ENCODE measurements at regions not wholly inside any gene's neighbourhood (a gene's known extent, or its start where the extent isn't known, plus 50 kb on each side); places are given as distances from the start of the nearest gene placed in this dataset.
"Not testable (repeated sequence)": the region's sequence is repeated elsewhere in the genome, so short reads cannot be mapped to it uniquely, and the experiment has no call there.

DNA sequence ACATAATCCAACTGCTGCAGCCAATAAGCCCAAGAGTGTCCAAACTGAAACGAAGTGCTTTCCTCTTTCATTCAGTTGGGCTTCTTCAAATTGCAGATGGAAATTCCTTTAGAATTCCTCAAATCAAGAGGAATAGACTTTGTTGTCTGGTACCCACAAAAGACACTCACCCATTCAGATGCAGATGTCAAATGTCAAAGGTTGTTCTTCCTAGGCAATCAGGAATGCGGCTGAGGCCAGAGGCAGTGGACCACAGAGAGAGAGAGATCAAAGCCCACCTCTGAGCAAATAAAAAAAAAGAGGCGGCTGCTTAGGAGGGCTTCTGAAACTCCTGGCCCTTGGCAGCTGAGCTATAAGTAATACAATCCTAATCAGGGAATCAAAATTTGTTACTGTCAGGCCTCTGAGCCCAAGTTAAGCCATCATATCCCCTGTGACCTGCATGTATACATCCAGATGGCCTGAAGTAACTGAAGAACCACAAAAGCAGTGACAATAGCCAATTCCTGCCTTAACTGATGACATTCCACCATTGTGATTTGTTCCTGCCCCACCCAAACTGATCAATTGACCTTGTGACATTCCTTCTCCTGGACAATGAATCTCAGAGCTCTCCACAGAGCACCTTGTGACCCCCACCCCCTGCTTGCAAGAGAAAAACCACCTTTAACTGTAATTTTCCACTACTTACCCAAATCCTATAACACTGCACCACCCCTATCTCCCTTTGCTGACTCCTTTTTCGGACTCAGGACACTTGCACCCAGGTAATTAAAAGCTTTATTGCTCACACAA lies 303.0 kb upstream of the GJE1 start:
- no peak for DNase-seq (ENCODE audit: low read depth in 6 of 9, low spot score in 9 of 9)
- H3K4me1 ChIP-seq (ENCODE audit: control insufficient read depth in 2 of 2, insufficient read depth in 2 of 2, low read length in 2 of 2), result no peaks in the 10 kb centered on the region
- no peaks in the 10 kb centered on the region for H3K9me3 ChIP-seq (ENCODE audit: control insufficient read depth in 2 of 2, insufficient read depth in 1 of 2, low read length in 1 of 2)
- H3K4me3 ChIP-seq (ENCODE audit: low read length in 2 of 2), result no peak overlapping the region
- 76% methylated on average over 4 of the region's 4 CpGs for WGBS
- no peaks in the 10 kb centered on the region for H3K36me3 ChIP-seq (ENCODE audit: control insufficient read depth in 2 of 2, insufficient read depth in 2 of 2, low read length in 1 of 2)
- no peaks in the 10 kb centered on the region for H3K27me3 ChIP-seq (ENCODE audit: control insufficient read depth in 2 of 2, insufficient read depth in 1 of 2, low read length in 1 of 2)
- no peak overlapping the region for H3K27ac ChIP-seq (ENCODE audit: low read depth in 1 of 2, low read length in 1 of 2)

DNA sequence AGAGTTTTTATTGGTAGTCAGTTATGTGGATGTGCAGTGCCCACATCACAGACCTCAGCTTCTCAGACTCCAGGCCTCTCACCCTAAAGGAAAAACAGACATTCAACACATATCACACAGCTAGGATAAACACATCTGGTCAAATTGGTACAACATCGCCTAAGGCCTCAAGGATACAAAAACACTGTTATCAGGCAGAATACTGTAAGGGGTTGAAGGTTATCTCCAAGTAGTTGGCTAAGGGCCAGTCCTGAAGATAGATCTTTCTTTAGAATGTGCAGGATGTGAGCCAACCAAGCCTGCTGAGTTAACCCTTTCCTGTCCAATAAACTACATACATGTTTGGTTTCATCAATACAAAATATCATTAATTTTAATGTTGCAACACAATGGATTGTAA lies 308.4 kb upstream of the GJE1 start:
- no peaks in the 10 kb centered on the region for H3K27me3 ChIP-seq (ENCODE audit: control insufficient read depth in 2 of 2, insufficient read depth in 1 of 2, low read length in 1 of 2)
- no peak overlapping the region for H3K27ac ChIP-seq (ENCODE audit: low read depth in 1 of 2, low read length in 1 of 2)
- WGBS, result 99% methylated on average over 1 of the region's 1 CpG
- no peaks in the 10 kb centered on the region for H3K4me1 ChIP-seq (ENCODE audit: control insufficient read depth in 2 of 2, insufficient read depth in 2 of 2, low read length in 2 of 2)
- H3K9me3 ChIP-seq (ENCODE audit: control insufficient read depth in 2 of 2, insufficient read depth in 1 of 2, low read length in 1 of 2), result no peaks in the 10 kb centered on the region
- H3K36me3 ChIP-seq (ENCODE audit: control insufficient read depth in 2 of 2, insufficient read depth in 2 of 2, low read length in 1 of 2), result no peaks in the 10 kb centered on the region
- no peak for DNase-seq (ENCODE audit: low read depth in 6 of 9, low spot score in 9 of 9)
- H3K4me3 ChIP-seq (ENCODE audit: low read length in 2 of 2), result no peak overlapping the region

- H3K27me3 ChIP-seq (ENCODE audit: control insufficient read depth in 2 of 2, insufficient read depth in 1 of 2, low read length in 1 of 2); DNase-seq (ENCODE audit: low read depth in 6 of 9, low spot score in 9 of 9); H3K4me1 ChIP-seq (ENCODE audit: control insufficient read depth in 2 of 2, insufficient read depth in 2 of 2, low read length in 2 of 2); H3K9me3 ChIP-seq (ENCODE audit: control insufficient read depth in 2 of 2, insufficient read depth in 1 of 2, low read length in 1 of 2); H3K27ac ChIP-seq (ENCODE audit: low read depth in 1 of 2, low read length in 1 of 2); H3K36me3 ChIP-seq (ENCODE audit: control insufficient read depth in 2 of 2, insufficient read depth in 2 of 2, low read length in 1 of 2); H3K4me3 ChIP-seq (ENCODE audit: low read length in 2 of 2): not testable (repeated sequence)
- WGBS, result 97% methylated on average over 16 of the region's 16 CpGs
Observed at GRCh38 chr6:141815039-141815438, 317.7 kb upstream of the GJE1 start.

DNA sequence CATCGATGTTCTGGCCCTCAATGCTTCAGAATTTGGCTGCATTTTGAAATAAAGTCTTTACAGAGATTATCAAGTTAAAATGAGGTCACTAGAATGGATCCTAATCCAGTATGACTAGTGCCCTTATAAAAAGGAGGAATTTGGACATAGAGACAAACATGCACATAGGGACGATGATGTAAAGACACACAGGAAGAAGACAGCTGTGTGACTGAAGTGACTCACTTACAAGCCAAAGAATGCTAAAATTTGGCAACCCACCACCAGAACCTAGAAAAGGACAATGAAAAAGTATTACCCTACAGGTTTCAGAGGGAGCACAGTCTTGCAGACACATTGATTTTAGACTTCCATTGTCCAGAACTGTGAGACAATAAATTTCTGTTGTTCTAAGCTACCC lies 322.8 kb upstream of the GJE1 start:
- Histone ChIP-seq H3K27ac (ENCODE audit: low read depth in 1 of 2, low read length in 1 of 2) (no peak overlapping the region), H3K36me3 (ENCODE audit: control insufficient read depth in 2 of 2, insufficient read depth in 2 of 2, low read length in 1 of 2) (no peaks in the 10 kb centered on the region), H3K4me3 (ENCODE audit: low read length in 2 of 2) (no peak overlapping the region), H3K27me3 (ENCODE audit: control insufficient read depth in 2 of 2, insufficient read depth in 1 of 2, low read length in 1 of 2) (no peaks in the 10 kb centered on the region), H3K9me3 (ENCODE audit: control insufficient read depth in 2 of 2, insufficient read depth in 1 of 2, low read length in 1 of 2) (no peaks in the 10 kb centered on the region), H3K4me1 (ENCODE audit: control insufficient read depth in 2 of 2, insufficient read depth in 2 of 2, low read length in 2 of 2) (no peaks in the 10 kb centered on the region)
- no peak for DNase-seq (ENCODE audit: low read depth in 6 of 9, low spot score in 9 of 9)
- WGBS, result 82% methylated on average over 2 of the region's 2 CpGs

DNA sequence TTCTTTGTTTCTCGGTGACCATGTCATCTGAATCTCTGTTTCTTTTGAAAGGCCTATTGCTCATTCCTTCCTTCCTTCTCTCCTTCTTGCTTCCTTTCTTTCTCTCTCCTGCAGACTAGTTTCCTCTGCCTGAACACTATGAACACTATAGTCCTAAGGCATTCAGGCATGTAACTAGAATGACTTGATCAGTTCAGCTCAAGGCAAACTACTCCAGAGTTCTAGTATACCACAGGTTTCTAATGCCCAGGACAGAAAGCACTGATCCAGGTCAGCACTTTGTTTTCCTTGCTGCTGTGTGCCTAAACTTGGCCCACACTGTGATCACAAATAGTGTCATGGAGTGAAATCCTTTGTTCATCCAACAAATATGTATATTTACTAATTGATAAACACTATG lies 324.1 kb upstream of the GJE1 start:
- no peaks in the 10 kb centered on the region for H3K4me1 ChIP-seq (ENCODE audit: control insufficient read depth in 2 of 2, insufficient read depth in 2 of 2, low read length in 2 of 2)
- H3K9me3 ChIP-seq (ENCODE audit: control insufficient read depth in 2 of 2, insufficient read depth in 1 of 2, low read length in 1 of 2), result no peaks in the 10 kb centered on the region
- no peak overlapping the region for H3K27ac ChIP-seq (ENCODE audit: low read depth in 1 of 2, low read length in 1 of 2)
- WGBS, result 56% methylated on average over 1 of the region's 1 CpG
- no peaks in the 10 kb centered on the region for H3K36me3 ChIP-seq (ENCODE audit: control insufficient read depth in 2 of 2, insufficient read depth in 2 of 2, low read length in 1 of 2)
- H3K27me3 ChIP-seq (ENCODE audit: control insufficient read depth in 2 of 2, insufficient read depth in 1 of 2, low read length in 1 of 2), result no peaks in the 10 kb centered on the region
- no peak overlapping the region for H3K4me3 ChIP-seq (ENCODE audit: low read length in 2 of 2)
- no peak for DNase-seq (ENCODE audit: low read depth in 6 of 9, low spot score in 9 of 9)

DNA sequence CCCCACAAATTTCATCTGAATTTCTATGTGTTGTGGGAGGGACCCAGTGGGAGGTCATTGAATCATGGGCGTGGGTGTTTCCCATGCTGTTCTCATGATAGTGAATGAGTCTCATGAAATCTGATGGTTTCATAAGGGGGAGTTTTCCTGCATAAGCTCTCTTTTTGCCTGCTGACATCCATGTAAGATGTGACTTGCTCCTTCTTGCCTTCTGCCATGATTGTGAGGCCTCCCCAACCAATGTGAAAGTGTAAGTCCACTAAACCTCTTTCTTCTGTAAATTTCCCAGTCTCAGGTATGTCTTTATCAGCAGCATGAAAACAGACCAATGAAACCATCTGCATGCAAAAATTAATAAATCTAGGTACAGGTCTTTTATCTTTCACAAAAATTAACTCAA lies 331.8 kb upstream of the GJE1 start:
- not testable (repeated sequence) for H3K4me1 ChIP-seq (ENCODE audit: control insufficient read depth in 2 of 2, insufficient read depth in 2 of 2, low read length in 2 of 2); H3K9me3 ChIP-seq (ENCODE audit: control insufficient read depth in 2 of 2, insufficient read depth in 1 of 2, low read length in 1 of 2); H3K27me3 ChIP-seq (ENCODE audit: control insufficient read depth in 2 of 2, insufficient read depth in 1 of 2, low read length in 1 of 2); H3K4me3 ChIP-seq (ENCODE audit: low read length in 2 of 2); H3K27ac ChIP-seq (ENCODE audit: low read depth in 1 of 2, low read length in 1 of 2); DNase-seq (ENCODE audit: low read depth in 6 of 9, low spot score in 9 of 9); H3K36me3 ChIP-seq (ENCODE audit: control insufficient read depth in 2 of 2, insufficient read depth in 2 of 2, low read length in 1 of 2)
- 90% methylated on average over 1 of the region's 1 CpG for WGBS

DNA sequence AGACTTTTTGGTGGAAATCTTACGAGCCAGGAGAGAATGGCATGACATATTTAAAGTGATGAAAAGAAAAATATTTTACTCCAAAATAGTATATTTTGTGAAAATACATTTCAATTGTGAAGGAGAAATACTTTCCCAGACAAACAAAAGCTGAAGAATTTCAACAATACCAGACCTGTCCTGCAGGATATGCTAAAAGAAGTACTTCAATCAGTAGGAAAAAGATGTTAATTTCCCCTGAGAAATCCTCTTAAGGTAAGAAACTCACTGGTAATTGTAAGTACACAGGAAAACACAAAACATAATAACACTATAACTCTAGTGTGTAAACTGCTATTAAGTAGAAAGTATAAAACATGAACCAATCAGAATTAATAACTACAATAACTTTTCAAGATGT lies 341.8 kb upstream of the GJE1 start:
- H3K4me3 ChIP-seq (ENCODE audit: low read length in 2 of 2), result no peak overlapping the region
- H3K9me3 ChIP-seq (ENCODE audit: control insufficient read depth in 2 of 2, insufficient read depth in 1 of 2, low read length in 1 of 2), result peaks cover 1 to 9% of the 10 kb centered on the region in 2 donors
- no peaks in the 10 kb centered on the region for H3K4me1 ChIP-seq (ENCODE audit: control insufficient read depth in 2 of 2, insufficient read depth in 2 of 2, low read length in 2 of 2)
- DNase-seq (ENCODE audit: low read depth in 6 of 9, low spot score in 9 of 9), result no peak
- no peak overlapping the region for H3K27ac ChIP-seq (ENCODE audit: low read depth in 1 of 2, low read length in 1 of 2)
- WGBS, result 91% methylated on average over 1 of the region's 1 CpG
- no peaks in the 10 kb centered on the region for H3K27me3 ChIP-seq (ENCODE audit: control insufficient read depth in 2 of 2, insufficient read depth in 1 of 2, low read length in 1 of 2)
- no peaks in the 10 kb centered on the region for H3K36me3 ChIP-seq (ENCODE audit: control insufficient read depth in 2 of 2, insufficient read depth in 2 of 2, low read length in 1 of 2)

GRCh38 chr6:141788096-141788495 lies 344.6 kb upstream of the GJE1 start:
- H3K36me3 ChIP-seq (ENCODE audit: control insufficient read depth in 2 of 2, insufficient read depth in 2 of 2, low read length in 1 of 2), result no peaks in the 10 kb centered on the region
- 96% methylated on average over 3 of the region's 3 CpGs for WGBS
- DNase-seq (ENCODE audit: low read depth in 6 of 9, low spot score in 9 of 9), result no peak
- no peaks in the 10 kb centered on the region for H3K4me1 ChIP-seq (ENCODE audit: control insufficient read depth in 2 of 2, insufficient read depth in 2 of 2, low read length in 2 of 2)
- no peak overlapping the region for H3K4me3 ChIP-seq (ENCODE audit: low read length in 2 of 2)
- H3K27me3 ChIP-seq (ENCODE audit: control insufficient read depth in 2 of 2, insufficient read depth in 1 of 2, low read length in 1 of 2), result no peaks in the 10 kb centered on the region
- H3K27ac ChIP-seq (ENCODE audit: low read depth in 1 of 2, low read length in 1 of 2), result no peak overlapping the region
- peaks cover 1 to 9% of the 10 kb centered on the region in 2 donors for H3K9me3 ChIP-seq (ENCODE audit: control insufficient read depth in 2 of 2, insufficient read depth in 1 of 2, low read length in 1 of 2)

DNA sequence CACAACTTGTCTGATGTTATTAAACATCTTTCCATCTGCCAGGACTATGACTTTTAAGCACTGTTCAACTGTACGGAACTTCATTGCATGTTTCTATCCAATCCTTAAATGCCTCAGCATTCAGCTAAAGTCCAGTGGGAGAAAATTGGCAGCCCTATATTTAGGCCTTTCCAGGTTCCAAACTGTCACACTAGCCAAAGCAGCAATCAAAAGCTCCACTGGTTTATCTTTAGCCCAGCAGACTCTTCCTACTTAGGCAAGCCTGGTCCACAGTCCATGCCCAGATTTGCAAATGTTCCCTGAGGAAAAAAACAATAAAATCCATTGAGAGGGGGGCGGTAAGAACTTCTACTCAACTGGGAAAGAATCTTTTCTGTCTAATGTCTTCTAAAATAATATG lies 349.1 kb upstream of the GJE1 start:
- Histone ChIP-seq H3K36me3 (ENCODE audit: control insufficient read depth in 2 of 2, insufficient read depth in 2 of 2, low read length in 1 of 2) (no peaks in the 10 kb centered on the region), H3K4me3 (ENCODE audit: low read length in 2 of 2) (no peak overlapping the region), H3K27ac (ENCODE audit: low read depth in 1 of 2, low read length in 1 of 2) (no peak overlapping the region), H3K27me3 (ENCODE audit: control insufficient read depth in 2 of 2, insufficient read depth in 1 of 2, low read length in 1 of 2) (no peaks in the 10 kb centered on the region), H3K4me1 (ENCODE audit: control insufficient read depth in 2 of 2, insufficient read depth in 2 of 2, low read length in 2 of 2) (no peaks in the 10 kb centered on the region), H3K9me3 (ENCODE audit: control insufficient read depth in 2 of 2, insufficient read depth in 1 of 2, low read length in 1 of 2) (peaks cover 0 to 5% of the 10 kb centered on the region in 2 donors)
- WGBS, result 95% methylated on average over 2 of the region's 2 CpGs
- DNase-seq (ENCODE audit: low read depth in 6 of 9, low spot score in 9 of 9), result no peak

Data from thymus (tissue), 11 donors.